GM21825 (cell line): ENCODE measurements at regions not wholly inside any gene's neighbourhood (a gene's known extent, or its start where the extent isn't known, plus 50 kb on each side); places are given as distances from the start of the nearest gene placed in this dataset.
"Not testable (repeated sequence)": the region's sequence is repeated elsewhere in the genome, so short reads cannot be mapped to it uniquely, and the experiment has no call there.

Experiments used
- ATAC-seq: cut with Tn5 transposase; IDR thresholded peaks from one replicate; pipeline ENCODE4 v1.9.1; 2021; ENCODE audit warnings: mild to moderate bottlenecking, moderate library complexity; ENCODE audit not compliant: unreplicated experiment

GRCh38 chr17:69669441-69670178 lies 255.1 kb downstream of the MAP2K6 start:
- no peak for ATAC-seq

- ATAC-seq = no peak
These were observed 258.4 kb downstream of the MAP2K6 start for GRCh38 chr17:69672924-69673323.

GRCh38 chr17:69677130-69677529 lies 262.6 kb downstream of the MAP2K6 start:
- ATAC-seq = no peak

GRCh38 chr17:69678206-69678605 lies 263.7 kb downstream of the MAP2K6 start:
- ATAC-seq = no peak

GRCh38 chr17:69679829-69680228 lies 265.3 kb downstream of the MAP2K6 start:
- ATAC-seq = no peak

GRCh38 chr17:69684251-69684650 lies 269.8 kb downstream of the MAP2K6 start:
- no peak for ATAC-seq

- not testable (repeated sequence) for ATAC-seq
These were observed 270.7 kb downstream of the MAP2K6 start for GRCh38 chr17:69685150-69685549.

- ATAC-seq = no peak
These were observed 276.0 kb downstream of the MAP2K6 start for GRCh38 chr17:69690531-69690930.

- ATAC-seq = no peak
These were observed 277.7 kb downstream of the MAP2K6 start for GRCh38 chr17:69692171-69692570.

GRCh38 chr17:69695646-69696045 lies 281.1 kb downstream of the MAP2K6 start:
- ATAC-seq = no peak

- no peak for ATAC-seq
These were observed 282.2 kb downstream of the MAP2K6 start for GRCh38 chr17:69696650-69697049.

GRCh38 chr17:69698352-69698751 lies 283.9 kb downstream of the MAP2K6 start:
- not testable (repeated sequence) for ATAC-seq

- ATAC-seq = no peak
These were observed 287.6 kb downstream of the MAP2K6 start for GRCh38 chr17:69702078-69702477.

GRCh38 chr17:69703751-69704150 lies 289.3 kb downstream of the MAP2K6 start:
- no peak for ATAC-seq

- no peak for ATAC-seq
These were observed 290.4 kb downstream of the MAP2K6 start for GRCh38 chr17:69704935-69705334.

- ATAC-seq = no peak
These were observed 291.6 kb downstream of the MAP2K6 start for GRCh38 chr17:69706127-69706526.

- no peak for ATAC-seq
These were observed 294.9 kb downstream of the MAP2K6 start for GRCh38 chr17:69709441-69709840.

- no peak for ATAC-seq
These were observed 296.4 kb downstream of the MAP2K6 start for GRCh38 chr17:69710926-69711325.

GRCh38 chr17:69711541-69711940 lies 297.0 kb downstream of the MAP2K6 start:
- no peak for ATAC-seq

GRCh38 chr17:69712801-69713311 lies 298.4 kb downstream of the MAP2K6 start:
- ATAC-seq = no peak

- no peak for ATAC-seq
These were observed 299.3 kb downstream of the MAP2K6 start for GRCh38 chr17:69713815-69714214.

- ATAC-seq = no peak
These were observed 300.2 kb downstream of the MAP2K6 start for GRCh38 chr17:69714669-69715068.

- no peak for ATAC-seq
These were observed 301.2 kb downstream of the MAP2K6 start for GRCh38 chr17:69715656-69716055.
